NCI-H526 (cell line): ENCODE measurements at regions not wholly inside any gene's neighbourhood (a gene's known extent, or its start where the extent isn't known, plus 50 kb on each side); places are given as distances from the start of the nearest gene placed in this dataset.

ENCODE experiments used
- DNase-seq, 2 experiments: peaks; one replicate each; lab custom pipeline; 2025; lab: John Stamatoyannopoulos, UW

DNA sequence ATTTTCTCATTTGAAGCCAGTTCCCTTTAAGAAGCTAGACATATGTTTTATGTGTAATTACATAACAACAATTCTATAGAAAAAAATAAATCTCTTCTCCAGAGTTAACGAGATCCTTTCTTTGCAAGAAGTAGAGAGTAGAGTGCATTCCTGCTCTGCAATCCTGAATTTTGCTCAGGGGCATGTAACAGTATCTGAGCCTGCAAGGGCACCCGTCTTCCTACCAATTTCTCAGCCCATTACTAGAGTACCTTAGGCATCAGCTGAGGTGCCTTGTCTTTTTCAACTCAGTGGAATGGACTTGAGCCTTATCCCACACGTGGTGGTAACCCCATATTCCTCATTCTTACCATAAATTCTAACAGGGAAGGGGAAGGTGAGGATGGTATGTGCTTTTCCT lies 205.9 kb downstream of the IKZF2 start:
- DNase-seq = no peak

DNA sequence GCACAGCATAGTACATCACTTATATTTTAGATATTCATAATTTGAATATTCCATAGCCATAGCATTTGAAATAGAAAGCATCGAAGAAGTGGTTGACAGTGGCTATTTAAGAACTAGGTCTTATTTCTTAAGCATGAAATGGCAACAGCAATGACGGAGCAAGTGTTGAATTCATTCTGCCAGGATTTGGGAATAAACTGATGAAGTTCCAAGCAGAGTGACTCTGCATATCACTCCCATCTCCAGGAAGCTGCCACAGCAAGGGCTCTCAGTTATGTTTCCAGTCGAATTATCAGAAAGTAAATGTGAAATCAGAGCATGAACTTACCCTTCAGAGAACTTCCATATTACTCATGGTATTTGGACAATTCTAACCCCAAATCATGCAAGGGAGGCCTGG lies 208.1 kb downstream of the IKZF2 start:
- DNase-seq = no peak

DNA sequence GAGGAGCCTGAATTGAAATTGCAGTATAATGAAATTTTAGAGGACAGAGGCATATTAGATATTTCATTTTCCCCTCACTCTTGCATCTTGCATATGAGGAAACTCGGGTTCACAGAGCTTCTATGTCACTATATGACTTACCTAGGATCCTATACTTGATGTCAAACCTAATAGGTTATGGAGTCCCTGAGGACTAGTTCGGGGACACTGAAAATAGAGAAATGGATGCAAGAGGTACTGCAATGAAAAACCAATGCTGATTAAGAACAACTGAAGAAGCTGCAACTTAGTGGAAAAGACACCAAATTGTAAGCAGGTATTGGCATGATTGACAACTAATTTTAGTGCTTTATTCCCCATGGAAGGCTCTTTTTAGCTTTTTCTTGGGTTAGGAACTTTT lies 210.1 kb downstream of the IKZF2 start:
- DNase-seq = peak in 1 of 2 experiments; percentile 5

DNA sequence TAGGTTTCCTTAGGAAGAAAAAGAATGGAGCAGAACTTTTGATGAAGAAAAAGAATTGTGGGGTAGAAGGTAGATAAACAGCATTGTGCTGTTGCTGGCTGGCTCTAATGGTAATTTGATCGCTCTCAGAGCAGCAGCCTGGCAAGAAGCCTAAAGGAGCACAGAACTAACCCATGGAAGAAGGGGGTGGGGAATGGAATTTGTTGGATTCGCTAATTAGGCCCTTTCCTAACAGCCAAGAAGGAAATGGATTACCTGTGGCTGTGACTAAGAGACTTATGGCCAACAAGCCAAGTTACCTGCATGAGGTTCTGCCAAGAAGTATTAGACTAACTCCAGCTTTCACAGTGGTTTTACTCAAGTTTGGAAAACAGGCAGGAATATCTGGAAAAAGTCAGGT lies 210.6 kb downstream of the IKZF2 start:
- peak; percentile 64 to 80 for DNase-seq

DNA sequence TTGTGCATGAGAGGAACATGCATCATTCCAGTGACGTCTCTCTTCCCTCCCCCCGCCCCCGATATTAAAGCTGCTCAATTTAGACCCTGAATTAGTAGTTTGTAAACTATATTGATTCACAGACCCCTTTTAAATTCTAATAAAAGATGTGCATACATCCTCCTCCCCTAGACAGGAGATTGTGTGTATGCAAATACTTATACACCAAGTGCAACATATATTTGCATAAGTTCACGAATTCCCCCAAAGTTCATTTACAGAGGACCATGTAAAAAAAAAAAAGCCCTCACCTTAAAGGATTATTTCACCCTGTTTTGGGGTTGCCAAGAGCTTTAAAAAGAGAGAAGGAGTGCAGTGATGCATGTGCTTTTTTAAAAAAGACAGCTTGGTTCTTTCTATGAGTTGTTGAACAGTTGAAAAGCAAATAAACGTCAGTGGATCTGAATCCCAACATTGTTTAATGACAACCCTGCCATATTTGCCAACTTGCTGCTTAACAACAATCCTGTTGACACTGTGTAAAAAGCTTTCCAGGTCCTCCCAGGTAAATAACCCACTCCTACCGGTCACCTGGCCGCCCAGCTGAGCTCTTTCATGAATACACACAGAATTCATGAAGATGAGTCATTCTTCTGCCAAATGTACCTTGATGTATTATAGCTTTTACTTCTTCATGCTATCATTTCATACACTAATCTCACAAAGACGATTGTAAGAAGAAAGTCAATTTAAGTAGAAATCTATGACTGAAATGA lies 211.5 kb downstream of the IKZF2 start:
- DNase-seq = peak; percentile 89 to 91

DNA sequence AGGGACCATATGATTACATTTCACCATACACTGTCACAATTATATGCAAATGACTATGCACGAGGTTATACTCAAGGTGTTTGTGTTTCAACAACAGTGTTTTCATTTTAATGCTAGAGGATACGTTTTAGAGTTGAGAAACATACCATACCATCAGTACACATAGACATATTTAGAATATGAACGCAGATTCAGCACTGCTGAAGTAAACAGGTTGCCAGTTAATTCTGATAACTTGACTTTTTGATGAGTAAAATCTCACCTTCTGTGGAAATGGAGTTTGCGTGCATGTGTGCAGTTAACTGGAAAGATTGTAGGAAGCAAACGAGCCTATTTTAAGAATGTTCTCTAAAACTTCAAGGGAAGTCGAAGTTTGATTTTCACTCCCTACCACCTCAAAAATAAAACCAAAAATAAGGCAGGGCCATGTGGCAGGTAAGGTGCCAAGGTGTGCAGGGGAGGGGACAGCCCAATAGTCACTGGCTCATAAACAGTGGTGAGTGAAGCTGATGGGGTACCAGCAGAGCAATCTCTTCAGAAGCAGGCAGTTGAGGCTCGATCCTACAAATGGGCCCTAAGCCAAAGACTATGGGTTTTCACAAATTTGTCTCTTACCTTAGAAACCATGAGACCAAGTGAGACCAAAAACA lies 213.1 kb downstream of the IKZF2 start:
- no peak for DNase-seq

DNA sequence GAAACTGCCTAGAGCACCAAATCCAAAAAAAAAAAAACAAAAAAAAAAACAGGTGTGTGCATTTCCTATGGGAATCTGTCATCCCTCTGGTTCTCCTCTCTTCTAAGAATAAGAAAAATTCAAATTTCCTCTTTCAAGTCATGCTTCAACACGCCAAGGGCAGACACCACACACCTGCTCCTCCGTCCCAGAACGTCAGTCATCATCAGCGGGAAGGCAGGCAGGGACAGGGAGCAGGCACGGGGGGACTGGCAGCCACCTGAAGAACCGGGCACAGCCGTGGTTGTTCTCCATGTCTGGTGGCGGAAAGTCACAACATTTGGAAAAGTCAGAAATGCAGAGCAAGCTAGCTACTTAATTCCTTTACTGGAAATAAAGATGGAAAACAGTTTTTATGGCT lies 214.8 kb downstream of the IKZF2 start:
- peak; percentile 82 to 90 for DNase-seq

DNA sequence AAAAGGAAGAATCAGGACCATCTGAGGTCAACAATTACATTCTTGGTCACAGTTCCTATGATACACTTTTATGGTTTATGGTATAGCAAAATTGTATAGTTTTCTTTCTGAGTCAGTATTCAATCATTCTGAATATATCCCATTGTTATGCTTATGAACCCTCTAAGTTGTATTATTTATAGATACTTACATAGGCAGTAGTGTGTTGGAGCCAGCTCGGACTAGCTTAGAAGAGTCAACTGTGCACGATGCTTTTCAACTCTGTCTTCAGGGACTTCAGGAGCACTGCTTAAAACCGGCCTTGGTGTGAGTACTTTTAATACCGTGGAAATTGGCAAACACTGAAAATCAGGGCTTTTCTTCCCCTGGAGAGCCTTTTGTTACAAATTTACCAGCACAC lies 215.7 kb downstream of the IKZF2 start:
- no peak for DNase-seq

DNA sequence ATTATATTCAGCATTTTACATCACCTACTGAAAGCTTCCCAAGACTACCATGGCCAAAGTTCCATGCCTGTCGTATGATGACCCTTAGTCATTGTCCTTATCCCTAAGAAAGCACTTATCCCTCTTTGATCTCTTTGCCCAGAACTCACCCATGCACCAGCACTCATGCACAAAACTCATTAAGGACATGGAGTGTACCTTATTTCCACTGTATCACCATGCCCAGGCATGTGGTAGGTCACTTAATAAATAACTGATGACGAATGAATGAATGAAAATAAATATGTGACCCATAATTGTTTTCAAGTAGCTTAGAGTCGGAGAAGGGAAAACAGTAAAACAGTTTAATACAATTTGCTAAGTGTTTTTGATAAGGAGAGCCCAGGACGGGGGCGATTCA lies 220.1 kb downstream of the IKZF2 start:
- no peak for DNase-seq

DNA sequence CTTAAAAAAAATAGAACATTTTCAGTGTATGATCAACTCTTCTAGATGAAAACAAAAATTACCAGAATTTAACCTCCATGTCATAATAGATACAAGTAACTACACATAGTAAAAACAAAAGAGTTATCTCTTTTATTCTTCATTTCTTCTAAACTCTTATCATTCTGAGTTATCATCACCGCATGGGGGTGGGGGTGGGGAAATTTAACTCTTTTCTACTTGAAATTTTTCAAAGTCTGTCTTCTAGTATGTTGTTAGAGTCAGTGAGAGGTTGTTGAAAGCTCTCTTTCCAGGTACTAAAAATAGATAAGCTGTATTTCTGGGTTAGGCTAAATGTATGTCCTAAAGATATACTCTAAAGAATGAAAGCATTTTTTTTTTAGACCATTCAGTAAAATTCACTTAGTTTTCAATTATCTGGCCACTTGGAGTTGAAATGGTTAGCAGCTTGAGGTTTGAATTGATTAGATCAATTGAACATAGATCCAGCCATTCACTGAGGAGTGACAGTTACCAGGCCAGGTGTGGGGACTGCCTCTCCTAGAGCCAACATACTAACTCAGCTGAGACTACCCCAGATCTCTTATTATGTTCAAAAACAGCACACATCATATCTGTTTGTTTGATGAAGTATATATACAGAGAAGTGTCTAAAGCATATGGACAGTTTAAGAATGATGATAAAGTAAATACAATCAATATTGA lies 220.7 kb downstream of the IKZF2 start:
- DNase-seq = no peak

DNA sequence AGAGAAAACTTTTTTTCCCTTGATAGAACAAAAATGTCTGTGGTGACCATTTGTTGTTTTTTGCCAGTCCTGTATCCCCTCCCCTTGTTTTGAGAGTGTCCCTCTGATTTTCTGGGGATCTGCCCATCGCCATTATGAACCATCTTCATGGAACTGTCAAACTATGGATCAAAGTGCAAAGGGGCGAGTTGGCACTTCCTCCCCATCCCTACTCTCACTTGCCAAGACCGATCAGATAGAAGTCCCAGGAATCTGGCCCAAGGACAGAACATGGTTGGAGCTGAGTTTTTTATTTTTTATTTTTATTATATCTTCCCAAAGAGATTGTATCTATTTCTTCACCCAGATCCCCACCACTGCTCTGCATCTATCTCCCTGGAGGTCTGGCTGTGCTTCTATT lies 221.4 kb downstream of the IKZF2 start:
- DNase-seq = no peak

DNA sequence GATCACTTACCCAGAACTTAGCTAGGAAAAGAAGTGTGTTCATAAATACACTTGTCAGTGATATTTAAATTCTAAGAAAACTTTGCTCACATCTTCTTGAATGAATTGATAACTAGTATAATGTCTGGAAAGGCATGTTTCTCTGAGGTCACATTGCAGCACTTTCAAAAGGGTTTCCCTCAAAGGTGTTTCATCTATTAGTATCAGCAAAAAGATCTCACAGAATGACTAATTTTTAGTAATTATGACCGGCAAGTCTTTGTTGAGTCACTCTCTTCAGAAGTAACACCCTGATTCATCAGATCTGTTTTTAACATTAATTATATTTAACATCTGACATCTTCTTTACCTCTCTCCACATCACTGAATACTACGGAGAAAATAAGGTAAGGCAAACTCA lies 222.3 kb downstream of the IKZF2 start:
- DNase-seq = no peak

DNA sequence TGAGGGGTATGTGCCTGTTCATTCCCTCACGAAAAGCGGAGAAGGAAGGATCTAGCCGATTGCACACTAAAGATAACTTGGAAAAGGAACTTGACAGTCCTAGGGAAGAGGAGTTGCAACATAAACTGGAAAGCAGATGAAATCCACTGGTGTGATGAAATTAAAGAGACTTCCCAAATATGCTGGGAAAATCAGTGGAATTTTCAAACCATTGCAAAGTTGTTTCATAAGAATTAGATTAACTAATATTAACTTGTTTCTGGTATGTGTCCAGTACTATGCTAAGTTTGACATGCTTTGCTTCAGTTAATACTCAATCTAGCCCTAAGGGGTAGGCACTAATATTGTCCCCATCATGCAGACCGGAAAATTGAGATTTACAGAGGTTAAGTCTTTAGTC lies 222.7 kb downstream of the IKZF2 start:
- no peak for DNase-seq

DNA sequence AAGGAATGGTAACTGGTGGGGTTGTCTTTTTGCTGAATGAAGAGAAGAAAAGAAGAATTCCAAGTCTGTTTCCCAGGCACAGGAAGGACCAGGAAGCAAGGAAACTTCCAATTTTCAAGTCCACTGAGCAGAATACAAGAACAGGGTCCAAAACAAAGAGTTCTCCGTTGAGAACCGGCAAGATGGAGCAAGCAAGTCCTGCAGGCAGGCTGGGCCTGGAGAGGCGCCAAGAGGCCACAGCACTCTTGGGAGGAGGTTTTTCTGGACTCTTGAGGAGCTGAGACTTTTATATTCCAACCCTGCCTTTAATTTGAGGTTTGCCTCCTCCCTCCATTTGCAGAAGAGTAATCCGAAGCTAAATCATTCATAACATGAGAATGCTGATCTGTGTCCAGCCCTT lies 224.5 kb downstream of the IKZF2 start:
- no peak for DNase-seq

DNA sequence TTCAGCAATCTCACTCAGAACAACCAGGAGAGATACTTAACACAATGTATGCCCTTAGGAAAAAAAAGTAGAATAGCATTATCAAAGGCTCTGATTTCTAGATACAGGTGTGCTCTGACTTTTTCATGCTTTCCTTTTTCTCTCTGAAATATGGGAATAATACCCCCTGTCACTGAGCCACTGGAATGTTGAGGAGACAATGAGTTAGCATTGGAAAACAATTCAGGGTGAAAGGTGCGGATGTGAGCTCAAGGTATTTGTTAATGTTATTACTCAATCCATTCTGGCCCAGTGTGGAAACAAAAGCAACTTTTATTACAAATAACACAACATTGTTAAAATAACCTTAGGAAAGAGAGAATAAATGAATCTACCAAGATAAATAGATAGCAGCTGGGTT lies 228.0 kb downstream of the IKZF2 start:
- DNase-seq = no peak

DNA sequence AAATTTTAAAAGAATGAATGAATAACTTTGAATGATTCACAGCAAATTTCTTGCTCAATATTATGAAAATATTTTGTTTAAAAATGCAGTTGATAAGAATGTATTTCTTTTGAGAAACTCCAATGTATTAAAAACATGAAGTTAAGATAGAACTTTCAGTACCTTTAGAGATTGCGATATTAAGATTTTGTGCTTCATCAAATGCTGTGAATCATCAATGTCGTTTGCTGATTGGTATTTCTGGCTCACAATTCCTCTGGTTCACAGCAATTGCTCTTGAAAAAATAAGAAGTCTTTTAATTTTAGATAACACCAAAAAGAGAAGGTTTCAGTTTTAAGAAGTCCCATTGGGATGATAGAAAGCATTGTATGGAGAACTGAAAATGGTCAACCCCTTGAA lies 228.7 kb downstream of the IKZF2 start:
- DNase-seq = no peak

DNA sequence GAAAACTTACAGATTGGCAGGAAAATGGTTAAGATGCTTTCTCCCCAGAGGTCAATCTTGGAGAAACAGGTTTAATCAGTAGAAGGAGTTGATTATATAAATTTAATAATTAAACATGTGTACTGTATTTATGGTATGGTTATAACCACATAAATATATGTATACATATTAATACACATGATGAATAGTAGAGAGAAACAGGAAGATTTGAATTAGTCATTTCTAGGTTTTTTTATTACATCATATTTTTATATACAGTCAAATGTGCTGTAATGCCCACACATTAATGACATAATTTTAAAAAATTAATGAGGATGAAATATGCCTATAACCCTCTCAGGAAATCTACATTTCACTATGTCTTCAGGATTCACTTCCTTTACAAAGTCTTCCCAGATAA lies 229.7 kb downstream of the IKZF2 start:
- no peak for DNase-seq

DNA sequence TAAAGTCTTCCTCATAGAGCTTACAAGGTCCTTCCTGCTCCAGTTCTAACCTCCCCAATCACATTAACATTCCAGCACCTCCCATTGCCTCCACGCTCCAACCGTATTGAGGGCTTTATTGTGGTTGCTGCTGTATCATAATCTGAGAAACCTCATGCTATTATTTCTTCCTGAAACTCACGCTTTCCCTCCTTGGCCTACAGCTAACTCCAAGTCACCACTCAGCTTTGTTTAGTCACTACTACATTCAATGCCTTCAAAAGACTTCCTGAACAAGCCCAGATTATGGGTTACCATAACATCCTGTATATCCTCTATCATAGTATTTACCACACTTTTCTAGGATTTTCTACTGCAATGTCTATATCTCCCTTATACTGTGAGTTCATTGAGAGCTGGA lies 230.4 kb downstream of the IKZF2 start:
- no peak for DNase-seq

DNA sequence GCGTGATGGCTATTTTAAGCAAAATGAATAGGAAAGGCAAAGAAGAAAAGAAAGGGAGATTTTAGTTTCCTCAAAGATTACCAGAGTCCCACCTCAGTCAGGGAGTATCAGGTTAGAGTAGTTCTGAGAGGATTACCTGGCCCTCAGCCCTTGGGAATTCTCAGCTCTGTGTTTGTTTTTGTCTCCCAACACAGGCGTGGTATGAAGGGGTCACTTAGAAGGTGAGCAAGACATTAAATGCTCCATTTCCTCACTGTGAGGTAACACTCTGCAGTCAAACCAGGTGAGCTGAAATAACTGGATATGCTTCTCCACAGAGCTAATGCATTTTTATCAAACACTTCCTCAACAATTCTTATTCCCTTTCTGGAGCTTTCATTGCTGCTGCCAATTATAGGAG lies 232.2 kb downstream of the IKZF2 start:
- peak in 1 of 2 experiments; percentile 10 for DNase-seq

DNA sequence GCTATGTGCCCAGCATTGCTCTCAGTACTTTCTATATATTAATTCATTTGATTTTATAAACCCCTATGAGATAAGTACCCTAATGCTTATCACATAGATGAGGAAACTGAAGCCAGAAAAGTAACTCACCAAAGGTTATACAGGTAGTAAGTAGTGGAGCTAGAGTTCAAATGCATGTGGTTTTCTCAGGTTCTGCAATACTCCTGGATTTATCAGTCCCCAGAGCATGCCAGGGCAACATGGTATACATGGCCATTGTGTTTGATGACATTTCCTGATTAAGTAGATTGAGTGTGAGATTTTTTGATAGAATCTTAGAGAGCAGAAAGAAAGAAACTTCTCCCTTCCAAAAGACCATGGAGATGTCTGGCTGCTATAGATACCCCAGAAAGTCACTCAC lies 233.1 kb downstream of the IKZF2 start:
- no peak for DNase-seq

DNA sequence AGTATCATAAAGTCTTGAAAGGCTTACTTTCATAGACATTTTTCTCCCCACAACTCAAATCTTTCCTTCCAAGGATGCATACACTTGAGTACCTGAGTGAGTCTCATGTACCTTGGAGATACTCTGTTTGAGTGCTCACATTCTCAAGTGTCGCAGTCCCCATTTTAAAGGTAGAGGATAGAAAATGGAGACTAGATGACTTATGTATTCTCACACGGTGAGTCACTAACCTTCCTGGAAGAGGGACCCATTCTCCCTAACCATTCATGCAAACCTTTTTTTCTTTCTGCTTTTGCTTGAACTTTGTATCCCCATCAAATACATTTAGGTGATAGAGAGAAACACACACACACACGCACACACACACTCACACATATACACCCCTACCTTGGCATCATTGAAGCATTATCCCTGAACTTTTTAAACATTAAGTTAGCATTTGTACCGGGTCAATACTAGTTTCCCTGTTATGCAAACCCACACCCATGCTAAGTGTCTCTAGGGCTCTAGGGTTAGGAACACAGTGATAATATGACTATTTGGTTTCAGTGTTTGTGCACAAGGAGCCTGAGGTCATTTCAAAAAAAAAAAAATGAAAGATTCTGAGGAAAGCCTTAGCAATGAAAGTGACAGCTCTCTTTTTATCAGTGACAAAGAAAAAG lies 236.2 kb downstream of the IKZF2 start:
- DNase-seq = no peak

DNA sequence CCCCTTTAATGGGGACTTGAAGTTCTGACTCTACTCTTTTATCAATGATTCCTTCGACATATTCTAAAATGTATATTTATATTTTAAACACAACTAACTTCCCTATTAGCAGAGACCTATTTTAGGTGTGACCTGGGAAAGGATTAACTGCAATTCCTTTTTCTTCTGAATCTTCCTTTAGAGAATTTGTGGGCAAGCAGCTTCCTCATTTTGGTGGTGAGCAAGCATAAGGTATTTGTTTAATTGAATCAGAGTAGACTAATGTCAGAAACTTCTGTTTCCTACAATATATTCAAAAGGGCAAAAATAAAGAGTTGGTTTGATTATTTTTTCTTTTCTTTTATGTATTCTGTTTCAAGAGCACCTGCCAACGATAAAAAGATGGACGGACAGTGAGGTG lies 237.0 kb downstream of the IKZF2 start:
- DNase-seq = no peak
